ENCODE measurements at regions not wholly inside any gene's neighbourhood (a gene's known extent, or its start where the extent isn't known, plus 50 kb on each side); places are given as distances from the start of the nearest gene placed in this dataset.

- TF ChIP-seq EZH2 (IDR thresholded peaks at IDR 0.05; ENCODE audit: borderline replicate concordance, low read depth, low read length, severe bottlenecking), result no peak
- TF ChIP-seq CTCF (IDR thresholded peaks at IDR 0.05; ENCODE audit: borderline replicate concordance, extremely low read depth, low read length, poor library complexity, severe bottlenecking), result no peak
These were observed 820.4 kb downstream of the BCL11A start for GRCh38 chr2:59732871-59733566.
